Chondrocyte (in vitro differentiated cells): ENCODE measurements at regions not wholly inside any gene's neighbourhood (a gene's known extent, or its start where the extent isn't known, plus 50 kb on each side); places are given as distances from the start of the nearest gene placed in this dataset.
"Not testable (repeated sequence)": the region's sequence is repeated elsewhere in the genome, so short reads cannot be mapped to it uniquely, and the experiment has no call there.

ENCODE experiments used
- DNase-seq: peaks from one replicate; pipeline ENCODE4 v3.0.0; 2021; ENCODE audit warnings: mixed read lengths, low spot score
- H3K27ac Mint-ChIP-seq: one replicate; pipeline ENCODE4 v1.8.0; 2021; ENCODE audit warnings: mild to moderate bottlenecking, moderate library complexity, mixed read lengths; ENCODE audit not compliant: unreplicated experiment
- H3K27me3 Mint-ChIP-seq: 2 replicates; pipeline ENCODE4 v1.8.0; 2021; ENCODE audit warnings: low read depth, mixed read lengths
- H3K36me3 Mint-ChIP-seq: 2 replicates; pipeline ENCODE4 v1.8.0; 2021; ENCODE audit warnings: low read depth, mixed read lengths
- H3K4me1 Mint-ChIP-seq: 2 replicates; pipeline ENCODE4 v1.8.0; 2021; ENCODE audit warnings: low read depth, mild to moderate bottlenecking, mixed read lengths
- H3K4me3 Mint-ChIP-seq: one replicate; pipeline ENCODE4 v1.8.0; 2021; ENCODE audit warnings: mild to moderate bottlenecking, moderate library complexity, mixed read lengths; ENCODE audit not compliant: unreplicated experiment
- H3K9me3 Mint-ChIP-seq: 2 replicates; pipeline ENCODE4 v1.8.0; 2021; ENCODE audit warnings: low read depth, mixed read lengths

- H3K4me3 Mint-ChIP-seq, H3K4me1 Mint-ChIP-seq, H3K27me3 Mint-ChIP-seq, H3K27ac Mint-ChIP-seq, DNase-seq, H3K36me3 Mint-ChIP-seq: not testable (repeated sequence)
- H3K9me3 Mint-ChIP-seq = peaks cover 50% of the 10 kb centered on the region
Observed at GRCh38 chr9:63794081-63794685, 1490.8 kb downstream of the FOXD4L5 start.

- H3K36me3 Mint-ChIP-seq, H3K27ac Mint-ChIP-seq, H3K27me3 Mint-ChIP-seq, H3K4me3 Mint-ChIP-seq, DNase-seq, H3K4me1 Mint-ChIP-seq: not testable (repeated sequence)
- peaks cover 44% of the 10 kb centered on the region for H3K9me3 Mint-ChIP-seq
Observed at GRCh38 chr9:63787454-63787853, 1497.6 kb downstream of the FOXD4L5 start.

GRCh38 chr9:63785059-63785458 is 1500.0 kb downstream of the FOXD4L5 start:
- not testable (repeated sequence) for H3K4me1 Mint-ChIP-seq, H3K4me3 Mint-ChIP-seq, H3K27me3 Mint-ChIP-seq, DNase-seq, H3K27ac Mint-ChIP-seq, H3K36me3 Mint-ChIP-seq
- H3K9me3 Mint-ChIP-seq = peaks cover 26% of the 10 kb centered on the region

- H3K27me3 Mint-ChIP-seq, H3K4me3 Mint-ChIP-seq, H3K27ac Mint-ChIP-seq, H3K36me3 Mint-ChIP-seq, H3K4me1 Mint-ChIP-seq: not testable (repeated sequence)
- DNase-seq = peak; percentile 94
- H3K9me3 Mint-ChIP-seq = peaks cover 19% of the 10 kb centered on the region
Observed at GRCh38 chr9:63784421-63784820, 1500.6 kb downstream of the FOXD4L5 start.

GRCh38 chr9:63781817-63782439 is 1503.1 kb downstream of the FOXD4L5 start:
- H3K27me3 Mint-ChIP-seq, H3K27ac Mint-ChIP-seq, H3K36me3 Mint-ChIP-seq, H3K4me3 Mint-ChIP-seq, H3K4me1 Mint-ChIP-seq, DNase-seq: not testable (repeated sequence)
- peaks cover 12% of the 10 kb centered on the region for H3K9me3 Mint-ChIP-seq

- H3K4me1 Mint-ChIP-seq, H3K27me3 Mint-ChIP-seq, DNase-seq, H3K9me3 Mint-ChIP-seq, H3K4me3 Mint-ChIP-seq, H3K36me3 Mint-ChIP-seq, H3K27ac Mint-ChIP-seq: not testable (repeated sequence)
Observed at GRCh38 chr9:63781390-63781789, 1503.6 kb downstream of the FOXD4L5 start.

- not testable (repeated sequence) for DNase-seq, H3K27me3 Mint-ChIP-seq, H3K36me3 Mint-ChIP-seq, H3K4me3 Mint-ChIP-seq, H3K9me3 Mint-ChIP-seq, H3K4me1 Mint-ChIP-seq, H3K27ac Mint-ChIP-seq
Observed at GRCh38 chr9:63776220-63776619, 1508.8 kb downstream of the FOXD4L5 start.

GRCh38 chr9:63775092-63775426 is 1510.0 kb downstream of the FOXD4L5 start:
- H3K9me3 Mint-ChIP-seq, H3K36me3 Mint-ChIP-seq, DNase-seq, H3K4me3 Mint-ChIP-seq, H3K27ac Mint-ChIP-seq, H3K27me3 Mint-ChIP-seq, H3K4me1 Mint-ChIP-seq: not testable (repeated sequence)

- not testable (repeated sequence) for H3K27ac Mint-ChIP-seq, H3K9me3 Mint-ChIP-seq, DNase-seq, H3K36me3 Mint-ChIP-seq, H3K27me3 Mint-ChIP-seq, H3K4me3 Mint-ChIP-seq, H3K4me1 Mint-ChIP-seq
Observed at GRCh38 chr9:63774369-63775091, 1510.5 kb downstream of the FOXD4L5 start.

- peaks cover 25% of the 10 kb centered on the region for H3K9me3 Mint-ChIP-seq
- DNase-seq, H3K27me3 Mint-ChIP-seq, H3K4me1 Mint-ChIP-seq, H3K27ac Mint-ChIP-seq, H3K36me3 Mint-ChIP-seq, H3K4me3 Mint-ChIP-seq: not testable (repeated sequence)
Observed at GRCh38 chr9:63762230-63762629, 1522.8 kb downstream of the FOXD4L5 start.

- H3K4me3 Mint-ChIP-seq, H3K9me3 Mint-ChIP-seq, H3K27me3 Mint-ChIP-seq, H3K36me3 Mint-ChIP-seq, H3K27ac Mint-ChIP-seq, DNase-seq, H3K4me1 Mint-ChIP-seq: not testable (repeated sequence)
Observed at GRCh38 chr9:63729021-63729420, 1556.0 kb downstream of the FOXD4L5 start.
